AG08396 (cell line): ENCODE measurements at regions not wholly inside any gene's neighbourhood (a gene's known extent, or its start where the extent isn't known, plus 50 kb on each side); places are given as distances from the start of the nearest gene placed in this dataset.
"Not testable (repeated sequence)": the region's sequence is repeated elsewhere in the genome, so short reads cannot be mapped to it uniquely, and the experiment has no call there.

Experiments
- DNase-seq: peaks from one replicate; pipeline ENCODE4 v3.0.0; 2012; ENCODE audit warnings: low spot score, mixed read lengths

DNA sequence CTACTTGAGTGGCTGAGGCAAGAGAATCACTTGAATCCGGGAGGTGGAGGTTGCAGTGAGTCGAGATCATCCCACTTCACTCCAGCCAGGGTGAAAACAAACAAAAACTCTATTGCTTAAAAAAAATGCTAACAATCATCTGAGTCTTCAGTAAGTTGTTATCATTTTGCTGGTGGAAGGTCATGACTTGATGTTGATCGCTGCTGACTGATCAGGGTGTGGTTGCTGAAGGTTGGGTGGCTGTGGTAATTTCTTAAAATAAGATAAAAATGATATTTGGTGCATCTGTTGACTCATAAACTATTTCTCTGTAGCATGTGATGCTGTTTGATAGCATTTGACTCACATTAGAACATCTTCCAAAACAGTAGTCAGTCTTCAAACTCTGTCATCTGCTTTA, 349.4 kb upstream of the PAPPA start:
- DNase-seq: no peak

- no peak for DNase-seq
Measured at GRCh38 chr9:115808108-115808507, 345.5 kb upstream of the PAPPA start.

DNA sequence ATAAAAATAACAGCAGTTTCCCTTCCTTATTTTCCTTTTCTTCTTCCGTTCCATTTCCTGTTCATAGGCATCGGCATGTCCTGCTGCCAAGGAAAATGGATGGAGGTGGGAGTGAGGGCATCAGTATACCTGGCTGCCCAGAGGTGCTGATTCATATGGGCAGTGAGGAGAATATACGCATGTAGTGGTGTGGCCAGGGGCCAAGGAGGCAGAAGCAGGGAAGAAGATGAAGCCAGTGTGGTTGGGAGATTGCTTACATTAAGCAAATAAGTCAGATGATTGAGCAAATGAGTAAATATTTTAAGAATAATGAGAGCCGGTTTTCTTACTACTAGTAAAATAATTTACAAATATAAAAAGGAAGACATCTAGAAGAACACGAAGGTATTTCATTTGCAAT, 344.9 kb upstream of the PAPPA start:
- DNase-seq: peak; percentile 12

GRCh38 chr9:115810166-115810565, 343.4 kb upstream of the PAPPA start:
- no peak for DNase-seq

DNA sequence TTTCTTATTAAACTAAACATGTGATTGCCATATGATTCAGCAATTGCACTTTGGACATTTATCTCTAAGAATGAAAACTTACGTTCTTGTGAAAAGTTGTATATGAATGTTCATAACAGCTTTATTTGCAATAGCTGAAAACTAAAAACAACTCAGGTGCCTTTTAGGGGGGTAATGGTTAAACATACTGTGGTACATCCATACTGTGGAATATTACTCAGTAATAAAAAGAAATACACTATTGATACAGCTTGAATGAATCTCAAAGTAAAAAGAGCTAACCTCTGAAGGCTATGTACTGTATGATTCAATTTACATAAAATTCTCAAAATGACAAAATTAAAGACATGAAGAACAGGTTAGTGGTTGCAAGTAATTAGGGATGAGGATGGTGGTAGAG, 339.5 kb upstream of the PAPPA start:
- DNase-seq: no peak

DNA sequence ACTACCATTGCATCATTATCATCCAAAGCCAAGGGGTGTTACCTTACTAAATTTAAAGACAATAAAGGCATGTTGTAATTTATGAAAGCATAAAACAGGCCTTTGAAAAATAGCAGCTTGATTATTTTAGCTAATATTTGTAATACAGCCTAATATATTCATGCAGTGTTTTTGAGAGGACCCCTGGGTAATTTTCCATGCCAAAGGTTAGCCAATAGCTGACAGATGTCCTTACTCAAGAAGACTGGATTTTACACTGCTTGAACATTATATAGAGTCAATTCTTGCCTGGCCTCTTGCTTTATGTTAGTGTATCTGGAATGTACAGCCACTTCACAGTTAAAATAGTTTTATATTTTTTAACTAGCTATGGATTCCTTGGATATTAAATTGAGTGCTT, 337.8 kb upstream of the PAPPA start:
- DNase-seq: no peak

GRCh38 chr9:115818651-115819050, 334.9 kb upstream of the PAPPA start:
- DNase-seq: not testable (repeated sequence)

- DNase-seq: no peak
Measured at GRCh38 chr9:115832031-115832430, 321.6 kb upstream of the PAPPA start.

DNA sequence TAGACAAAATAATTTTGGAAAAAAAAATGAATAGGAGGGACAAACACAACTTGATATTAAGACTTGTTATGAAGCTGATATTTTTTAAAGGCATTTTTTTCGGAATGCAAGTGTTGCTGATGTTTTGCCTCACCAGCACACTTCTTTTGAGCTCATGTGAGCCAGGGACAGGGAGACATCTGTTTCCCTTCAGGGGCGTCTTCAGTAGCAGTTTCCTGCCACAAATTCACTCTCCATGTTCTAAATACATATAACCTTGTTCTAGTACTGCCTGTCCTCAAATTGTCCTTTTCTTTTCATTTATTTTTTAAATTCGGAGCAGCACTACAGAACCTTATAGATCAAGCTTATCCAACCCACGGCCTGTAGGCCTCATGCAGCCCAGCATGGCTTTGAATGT, 316.0 kb upstream of the PAPPA start:
- DNase-seq: no peak

DNA sequence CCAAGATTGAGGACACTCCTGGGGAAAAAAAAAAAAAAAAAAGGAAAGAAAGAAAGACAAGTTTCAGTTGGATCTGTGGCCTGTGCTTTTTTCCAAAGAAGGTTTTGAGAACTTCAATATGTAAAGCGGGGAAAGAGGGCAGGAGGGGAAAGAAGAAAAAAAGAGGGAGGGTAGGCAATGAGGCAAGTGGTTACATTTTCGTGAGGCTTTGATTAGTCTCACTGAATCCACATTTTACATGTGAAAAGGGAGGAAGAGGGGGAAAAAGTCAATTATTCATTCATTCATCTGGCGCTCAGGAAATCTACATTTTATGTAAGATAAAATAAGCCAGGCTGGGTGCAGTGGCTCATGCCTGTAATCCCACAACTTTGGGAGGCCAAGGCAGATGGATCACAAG, 315.2 kb upstream of the PAPPA start:
- no peak for DNase-seq

GRCh38 chr9:115844433-115844832, 309.2 kb upstream of the PAPPA start:
- DNase-seq: not testable (repeated sequence)

DNA sequence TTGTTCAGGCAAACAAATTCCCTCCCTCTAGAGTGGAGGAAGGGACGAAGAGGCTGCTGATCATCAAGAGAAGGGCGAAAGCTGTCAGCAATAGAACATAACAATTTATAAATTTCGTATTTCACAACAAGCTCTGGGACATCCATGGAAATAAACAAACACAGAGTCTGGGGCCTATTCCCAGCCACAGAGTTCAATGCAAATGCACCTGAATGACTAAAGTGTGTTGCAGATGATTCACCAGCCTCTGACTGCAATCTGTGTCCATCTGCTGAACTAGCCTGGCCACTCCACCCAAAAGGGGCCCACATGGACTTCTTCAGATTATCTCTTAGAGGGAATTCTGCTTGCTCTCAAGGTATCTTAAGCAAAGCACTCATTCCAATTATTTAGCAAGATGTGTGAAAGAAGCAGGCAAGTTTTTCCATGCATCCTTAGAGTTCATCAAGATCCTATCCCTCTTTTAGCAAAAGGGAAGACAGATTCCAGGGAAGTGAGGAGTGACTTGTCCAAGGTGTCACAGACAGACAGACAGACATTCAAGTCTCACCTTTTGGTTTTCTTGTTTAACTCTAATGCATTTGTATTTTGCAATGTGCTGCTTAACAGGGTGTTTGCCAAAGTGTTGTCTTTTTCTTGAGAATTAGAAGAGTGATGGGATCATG, 307.8 kb upstream of the PAPPA start:
- peak; percentile 35 for DNase-seq

- DNase-seq: peak; percentile 36
Measured at GRCh38 chr9:115847216-115847615, 306.4 kb upstream of the PAPPA start.

DNA sequence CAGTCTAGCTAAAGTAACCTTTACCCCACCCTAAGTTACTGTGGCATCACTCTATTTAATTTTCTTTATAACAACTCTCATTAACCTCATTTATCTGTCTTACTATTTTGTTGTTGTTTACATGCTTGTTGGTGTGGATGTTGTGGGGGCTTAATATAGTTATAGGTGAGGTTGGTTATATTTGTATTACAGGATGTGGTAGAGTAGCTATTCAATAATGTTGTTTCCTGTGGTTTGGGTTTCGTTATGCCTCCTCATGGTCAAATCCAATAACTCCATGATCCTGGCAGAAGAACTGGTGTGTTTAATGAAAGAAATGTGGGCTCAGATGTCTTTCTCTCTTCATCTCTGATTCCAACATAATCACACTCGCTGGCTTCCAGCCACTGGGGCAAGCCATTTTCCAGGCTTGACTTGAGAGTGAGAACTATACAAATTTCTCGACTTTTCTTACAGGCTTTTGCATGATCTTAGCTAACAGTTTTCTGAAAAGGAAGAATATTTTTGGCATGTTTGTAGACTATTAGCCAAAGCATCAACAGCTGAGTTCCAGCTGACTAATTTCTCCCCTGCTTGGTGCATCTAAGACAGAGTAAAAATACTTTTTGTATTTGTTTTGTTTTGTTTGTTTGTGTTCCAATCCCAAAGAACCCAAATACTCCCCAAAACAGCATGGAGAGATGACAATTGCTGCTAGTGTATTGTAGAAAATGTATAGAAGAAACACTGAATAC, 303.7 kb upstream of the PAPPA start:
- DNase-seq: no peak

DNA sequence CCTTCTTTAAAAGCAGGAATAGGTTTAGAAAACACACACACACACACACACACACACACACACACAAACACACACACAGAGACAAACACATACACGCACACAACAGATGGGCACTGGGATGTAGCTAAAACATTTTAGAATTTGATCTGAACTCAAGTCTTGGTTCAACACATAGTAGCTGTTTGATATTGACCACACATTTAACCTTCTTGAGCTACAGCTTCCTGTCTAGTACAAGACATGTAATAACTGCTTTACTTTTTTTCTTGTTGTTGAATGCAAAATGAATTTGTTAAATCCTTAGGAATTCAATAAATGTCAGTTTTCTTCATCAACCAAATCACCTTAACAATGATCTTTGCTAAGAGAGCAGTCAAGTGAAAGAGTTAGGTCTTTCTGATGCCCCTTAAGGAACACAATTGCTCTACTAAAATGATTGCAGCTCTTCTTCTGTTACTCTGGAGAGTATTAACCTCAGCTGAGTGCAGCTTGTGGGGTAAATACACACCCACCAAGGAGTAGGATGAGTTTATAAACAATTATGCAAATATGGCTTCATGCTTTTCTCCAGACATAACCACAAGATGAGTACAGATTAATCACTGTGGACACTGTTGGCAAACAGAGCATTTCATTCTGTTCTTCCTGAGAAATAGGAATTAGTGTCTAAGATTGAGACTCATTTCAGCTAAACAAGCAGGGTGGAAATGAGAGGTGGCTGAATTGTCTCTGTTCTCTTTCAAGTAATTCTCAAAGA, 302.9 kb upstream of the PAPPA start:
- DNase-seq: peak; percentile 12

GRCh38 chr9:115855458-115856133, 298.0 kb upstream of the PAPPA start:
- DNase-seq: no peak

DNA sequence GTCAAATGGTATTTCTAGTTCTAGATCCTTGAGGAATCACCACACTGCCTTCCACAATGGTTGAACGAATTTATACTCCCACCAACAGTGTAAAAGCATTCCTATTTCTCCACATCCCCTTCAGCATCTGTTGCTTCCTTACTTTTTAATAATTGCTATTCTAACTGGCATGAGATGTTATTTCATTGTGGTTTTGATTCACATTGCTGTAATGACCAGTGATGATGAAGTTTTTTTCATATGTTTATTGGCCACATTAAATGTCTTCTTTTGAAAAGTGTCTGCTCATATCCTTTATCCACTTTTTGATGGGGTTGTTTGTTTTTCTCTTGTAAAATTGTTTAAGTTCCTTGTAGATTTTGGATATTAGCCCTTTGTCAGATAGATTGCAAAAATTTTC, 295.2 kb upstream of the PAPPA start:
- not testable (repeated sequence) for DNase-seq

DNA sequence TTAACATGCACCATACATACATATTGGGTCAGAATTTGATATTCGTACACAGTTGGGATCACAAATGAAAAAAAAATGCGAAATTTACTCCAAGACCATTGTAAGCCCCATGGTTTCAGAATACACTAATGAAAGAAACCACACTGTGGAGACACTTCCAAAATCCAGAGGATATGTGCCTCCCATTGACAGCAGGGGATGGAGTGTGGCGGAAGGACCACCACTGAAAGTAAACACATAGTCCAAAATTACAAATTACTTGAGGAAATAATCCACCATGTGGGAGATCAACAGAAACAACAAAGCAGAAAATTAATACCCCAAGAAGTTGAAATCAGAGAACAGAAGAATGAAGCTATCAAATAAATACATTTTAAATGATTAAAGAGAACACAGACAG, 291.6 kb upstream of the PAPPA start:
- DNase-seq: no peak

DNA sequence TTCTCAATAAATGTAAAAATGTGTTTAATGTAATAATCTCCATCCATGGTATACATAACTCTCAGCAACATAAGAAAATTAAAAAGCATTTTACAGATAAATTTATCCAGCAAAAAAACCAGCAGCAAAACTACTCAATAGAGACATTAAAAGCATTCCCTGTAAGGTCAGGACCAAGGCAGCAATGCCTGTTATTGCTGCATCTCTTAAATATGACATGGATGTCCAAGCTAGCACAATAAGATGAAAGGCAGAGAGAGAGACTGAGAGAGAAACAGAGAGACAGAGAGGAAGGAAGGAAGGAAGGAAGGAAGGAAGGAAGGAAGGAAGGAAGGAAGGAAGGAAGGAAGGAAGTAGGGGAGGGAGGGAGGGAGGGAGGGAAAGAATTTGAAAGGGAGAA, 289.0 kb upstream of the PAPPA start:
- no peak for DNase-seq

DNA sequence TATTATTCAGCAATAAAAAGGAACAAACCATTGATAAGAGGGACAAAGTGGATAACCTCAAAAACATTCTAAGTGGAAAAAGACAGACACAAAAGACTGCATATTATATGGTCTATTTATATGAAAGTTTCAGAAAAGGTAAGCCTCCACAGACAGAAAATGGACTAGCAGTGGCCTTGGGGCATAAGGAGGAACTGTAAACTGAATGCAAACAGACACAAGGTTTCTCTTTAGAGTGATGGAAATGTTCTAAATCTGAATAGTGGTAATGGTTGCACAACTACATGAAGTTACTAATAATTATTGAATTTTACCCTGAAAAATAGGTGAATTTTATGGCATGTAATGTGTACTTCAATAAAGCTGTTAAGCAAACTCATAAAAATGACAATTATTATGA, 286.3 kb upstream of the PAPPA start:
- DNase-seq: no peak

- DNase-seq: no peak
Measured at GRCh38 chr9:115877852-115878438, 275.6 kb upstream of the PAPPA start.

- DNase-seq: no peak
Measured at GRCh38 chr9:115879451-115879850, 274.1 kb upstream of the PAPPA start.
